ENCODE measurements at regions not wholly inside any gene's neighbourhood (a gene's known extent, or its start where the extent isn't known, plus 50 kb on each side); places are given as distances from the start of the nearest gene placed in this dataset.

- TF ChIP-seq POLR2AphosphoS5 (IDR thresholded peaks at IDR 0.05; ENCODE audit: low read depth, low read length) (no peak), REST (IDR thresholded peaks at IDR 0.05; ENCODE audit: insufficient read depth in 1 of 2, low read depth in 2 of 2, low read length in 2 of 2) (no peak), TAF1 (IDR thresholded peaks at IDR 0.05; ENCODE audit: borderline replicate concordance, insufficient read depth, low read length) (no peak), FOXP2 (optimal IDR thresholded peaks at IDR 0.05; ENCODE audit: borderline replicate concordance, extremely low read depth, extremely low read length, insufficient read depth) (no peak), SIN3A (IDR thresholded peaks at IDR 0.05; ENCODE audit: borderline replicate concordance, insufficient read depth, low read length) (no peak)
Observed at GRCh38 chr5:7221041-7221440, 174.9 kb upstream of the ADCY2 start.
